Liver (tissue), 3 donors: ENCODE measurements at regions not wholly inside any gene's neighbourhood (a gene's known extent, or its start where the extent isn't known, plus 50 kb on each side); places are given as distances from the start of the nearest gene placed in this dataset.

Source experiments
- CTCF ChIP-seq: fragments of 150-350 bp; IDR thresholded peaks from 2 replicates; pipeline ENCODE4 v1.5.1; 2017; ENCODE audit warnings: improper control_type of control experiment, low read depth, low read length; ENCODE audit not compliant: missing input control
- RAD21 ChIP-seq, 2 donors: IDR thresholded peaks; 2 replicates each; pipeline ENCODE4 v1.6.1; 2016; ENCODE audit warnings: antibody characterized with exemption in 2 of 2, mild to moderate bottlenecking in 2 of 2
- REST ChIP-seq: IDR thresholded peaks from 2 replicates; pipeline ENCODE4 v1.6.1; 2016; ENCODE audit warnings: antibody characterized with exemption, mild to moderate bottlenecking
- TAF1 ChIP-seq: conservative IDR thresholded peaks from 2 replicates; pipeline ENCODE4 v1.6.1; 2016; ENCODE audit warnings: antibody characterized with exemption, mild to moderate bottlenecking
- ZBTB33 ChIP-seq: IDR thresholded peaks from 2 replicates; pipeline ENCODE4 v1.6.1; 2016; ENCODE audit warnings: antibody characterized with exemption
- donor health status: healthy.
- donor health status: healthy.

DNA sequence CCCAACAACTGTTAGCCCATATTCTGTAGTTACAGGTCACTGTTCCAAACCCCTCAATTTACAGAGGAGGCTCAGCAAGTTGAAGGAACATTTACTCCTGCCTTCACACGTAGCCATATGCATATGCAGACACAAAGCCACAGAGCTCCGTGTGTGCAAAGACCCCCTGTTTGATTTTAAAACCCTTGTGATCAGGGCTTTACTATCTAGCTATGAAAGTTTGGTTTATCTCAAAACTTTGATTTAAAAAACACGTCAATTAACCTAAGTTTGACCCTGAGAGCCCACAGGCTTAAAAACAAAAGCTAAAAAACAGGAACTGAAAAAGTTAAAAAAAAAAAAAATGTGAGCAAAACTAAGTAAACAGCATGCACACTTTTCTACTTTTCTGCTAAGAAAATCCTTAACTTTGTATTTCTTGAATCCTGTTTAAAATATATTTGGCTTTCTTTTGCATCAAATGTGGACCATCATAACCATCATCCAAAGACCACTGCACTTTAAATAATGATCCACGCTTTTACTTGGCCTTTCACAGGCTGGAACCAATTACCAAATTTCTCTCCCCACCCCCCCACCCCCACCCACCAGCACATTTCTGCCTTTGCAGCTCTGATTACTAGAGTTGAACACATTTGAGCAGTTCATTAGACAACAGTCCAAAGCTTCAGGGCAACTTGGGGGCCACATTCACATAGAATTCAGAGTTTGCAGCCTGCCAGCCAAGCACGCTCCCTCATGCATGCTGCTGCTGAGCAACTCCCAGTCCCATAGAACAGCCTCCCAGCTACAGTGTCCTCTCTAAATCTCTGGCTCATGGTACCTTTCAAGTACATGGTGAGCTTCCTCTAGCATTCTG is 128.8 kb upstream of the MAP3K1 start:
- TF ChIP-seq CTCF: no peak
- TF ChIP-seq ZBTB33: no peak
- TF ChIP-seq TAF1: no peak
- no peak for TF ChIP-seq RAD21 (IDR thresholded peaks at IDR 0.05)
- no peak for TF ChIP-seq REST
